Inflammatory macrophage treated with lipopolysaccharide for 1 hour (primary cell): ENCODE measurements at regions not wholly inside any gene's neighbourhood (a gene's known extent, or its start where the extent isn't known, plus 50 kb on each side); places are given as distances from the start of the nearest gene placed in this dataset.
"Not testable (repeated sequence)": the region's sequence is repeated elsewhere in the genome, so short reads cannot be mapped to it uniquely, and the experiment has no call there.

Source experiments
- DNase-seq, 2 donors: peaks; one replicate each; pipeline ENCODE4 v3.0.0-alpha.2; 2020 to 2022

DNA sequence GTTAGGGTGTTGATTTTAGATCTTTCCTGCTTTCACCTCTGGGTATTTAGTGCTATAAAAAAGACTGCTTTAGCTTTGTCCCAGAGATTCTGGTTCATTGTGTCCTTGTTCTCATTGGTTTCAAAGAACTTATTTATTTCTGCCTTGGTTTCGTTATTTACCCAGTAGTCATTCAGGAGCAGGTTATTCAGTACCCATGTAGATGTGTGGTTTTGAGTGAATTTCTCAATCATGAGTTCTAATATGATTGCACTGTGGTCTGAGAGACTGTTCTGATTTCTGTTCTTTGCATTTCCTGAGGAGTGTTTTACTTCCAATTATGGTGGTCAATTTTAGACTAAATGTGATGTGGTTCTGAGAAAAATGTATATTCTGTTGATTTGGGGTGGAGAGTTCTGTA, 167.1 kb upstream of the KYNU start:
- no peak for DNase-seq

DNA sequence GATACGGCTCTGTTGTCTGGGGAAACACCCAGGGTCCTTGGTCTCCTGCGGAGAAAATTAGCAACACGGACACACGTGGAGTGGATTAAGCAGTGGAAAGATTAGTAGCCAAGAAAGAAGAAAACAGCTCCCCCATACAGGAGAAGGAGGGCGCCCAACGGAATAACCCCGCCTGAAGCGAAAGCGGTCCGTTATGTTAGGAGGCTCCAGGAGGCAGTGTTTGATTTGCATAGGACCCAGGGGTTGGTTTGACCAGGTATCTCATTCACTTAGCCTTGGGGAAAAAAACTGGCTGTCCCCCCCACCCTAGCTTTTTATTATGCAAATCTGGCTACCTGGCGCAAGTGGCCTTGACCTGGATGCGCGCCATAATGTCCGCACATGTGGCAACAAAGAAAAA, 170.1 kb upstream of the KYNU start:
- DNase-seq = no peak

DNA sequence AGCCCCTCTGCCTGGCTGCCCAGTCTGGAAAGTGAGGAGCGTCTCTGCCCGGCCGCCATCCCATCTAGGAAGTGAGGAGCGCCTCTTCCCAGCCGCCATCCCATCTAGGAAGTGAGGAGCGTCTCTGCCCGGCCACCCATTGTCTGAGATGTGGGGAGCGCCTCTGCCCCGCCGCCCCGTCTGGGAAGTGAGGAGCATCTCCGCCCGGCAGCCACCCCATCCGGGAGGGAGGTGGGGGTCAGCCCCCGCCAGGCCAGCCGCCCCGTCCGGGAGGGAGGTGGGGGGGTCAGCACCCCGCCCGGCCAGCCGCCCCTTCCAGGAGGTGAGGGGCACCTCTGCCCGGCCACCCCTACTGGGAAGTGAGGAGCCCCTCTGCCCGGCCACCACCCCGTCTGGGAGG, 175.1 kb upstream of the KYNU start:
- not testable (repeated sequence) for DNase-seq

DNA sequence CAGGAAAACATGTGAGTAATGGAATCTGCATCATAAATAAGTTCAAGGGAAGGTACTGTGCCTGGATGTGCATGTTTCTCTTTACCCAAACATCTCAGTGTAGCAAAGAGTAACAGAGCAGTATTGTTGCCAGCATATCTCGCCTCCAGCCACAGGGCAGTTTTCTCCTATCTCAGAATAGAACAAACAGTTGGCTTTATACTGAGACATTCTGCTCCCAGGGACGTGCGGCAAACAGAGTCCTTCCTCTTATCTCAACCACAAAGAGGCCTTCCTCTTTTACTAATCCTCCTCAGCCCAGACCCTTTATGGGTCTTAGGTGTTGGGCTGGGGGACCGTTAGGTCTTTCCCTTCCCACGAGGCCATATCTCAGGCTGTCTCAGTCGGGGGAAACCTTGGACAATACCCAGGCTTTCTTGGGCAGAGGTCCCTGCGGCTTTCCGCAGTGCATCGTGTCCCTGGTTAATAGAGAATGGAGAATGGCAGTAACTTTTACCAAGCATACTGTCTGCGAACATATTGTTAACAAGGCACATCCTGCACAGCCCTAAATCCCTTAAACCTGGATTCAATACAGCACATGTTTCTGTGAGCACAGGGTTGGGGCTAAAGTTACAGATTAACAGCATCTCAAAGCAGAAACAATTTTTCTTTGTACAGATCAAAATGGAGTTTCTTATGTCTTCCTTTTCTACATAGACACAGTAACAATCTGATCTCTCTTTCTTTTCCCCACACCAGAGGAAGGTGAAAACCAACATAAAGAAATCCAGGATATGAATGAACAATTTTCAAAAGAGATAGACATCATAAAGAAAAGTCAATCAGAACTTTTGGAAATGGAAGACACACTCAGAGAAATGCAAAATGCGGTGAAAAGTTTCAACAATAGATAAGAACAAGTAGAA, 181.9 kb upstream of the KYNU start:
- peak in 1 of 2 donors; percentile 16 for DNase-seq

DNA sequence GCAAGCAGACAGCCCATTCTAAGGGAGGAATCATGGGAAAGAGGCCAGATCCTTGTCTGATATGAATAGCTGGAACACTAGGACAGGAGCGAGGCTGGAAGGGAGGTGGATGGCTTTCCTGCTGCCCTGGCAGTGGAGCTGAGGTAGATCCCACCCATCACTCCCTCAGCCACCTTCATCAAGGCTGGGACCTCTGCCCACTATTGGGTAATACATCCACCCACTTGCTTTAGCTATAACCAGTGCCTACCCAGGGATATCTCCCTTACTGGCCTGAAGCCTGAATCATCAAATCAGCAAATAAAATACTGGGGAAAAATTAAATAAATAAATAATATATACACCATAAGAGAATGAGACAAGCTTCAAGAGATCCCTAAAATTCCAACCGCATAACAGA, 183.2 kb upstream of the KYNU start:
- no peak for DNase-seq

DNA sequence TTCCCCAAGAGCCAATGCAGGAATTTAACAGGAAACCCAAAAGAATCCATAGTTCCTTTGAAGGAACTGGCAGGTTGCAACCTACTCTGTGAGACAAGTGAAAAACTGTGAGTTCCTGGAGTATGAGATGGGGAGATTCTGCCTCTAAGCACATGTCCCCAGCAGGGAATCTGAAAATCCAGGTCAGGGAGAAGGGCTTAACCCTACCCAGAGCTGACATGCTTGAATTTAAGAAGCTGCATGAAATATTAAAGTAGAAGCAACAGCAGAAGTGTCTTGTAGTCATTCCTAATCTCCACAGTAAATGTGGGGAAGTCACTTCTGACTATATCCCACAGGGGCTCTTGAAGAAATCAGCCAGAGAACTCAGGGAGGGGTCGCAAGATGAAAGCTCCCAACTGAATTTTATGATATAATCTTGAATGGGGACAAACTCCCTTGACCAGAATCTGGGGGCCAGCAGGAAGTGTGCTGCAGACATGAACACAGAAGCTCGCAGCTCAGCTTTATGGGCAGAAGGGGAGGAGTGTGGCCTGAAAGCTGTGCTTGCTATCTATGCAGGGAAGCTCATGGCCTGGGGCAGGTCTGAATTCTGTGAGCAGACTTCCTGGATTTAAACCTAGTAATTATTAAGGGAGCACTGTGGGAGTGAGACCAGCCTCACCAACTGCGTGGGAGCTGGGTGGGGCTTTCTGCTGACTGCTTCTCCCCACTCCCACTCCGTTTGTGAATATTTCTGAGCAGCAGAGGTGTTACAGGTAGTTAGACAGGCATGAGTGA, 184.1 kb upstream of the KYNU start:
- DNase-seq = peak in 1 of 2 donors; percentile 6

DNA sequence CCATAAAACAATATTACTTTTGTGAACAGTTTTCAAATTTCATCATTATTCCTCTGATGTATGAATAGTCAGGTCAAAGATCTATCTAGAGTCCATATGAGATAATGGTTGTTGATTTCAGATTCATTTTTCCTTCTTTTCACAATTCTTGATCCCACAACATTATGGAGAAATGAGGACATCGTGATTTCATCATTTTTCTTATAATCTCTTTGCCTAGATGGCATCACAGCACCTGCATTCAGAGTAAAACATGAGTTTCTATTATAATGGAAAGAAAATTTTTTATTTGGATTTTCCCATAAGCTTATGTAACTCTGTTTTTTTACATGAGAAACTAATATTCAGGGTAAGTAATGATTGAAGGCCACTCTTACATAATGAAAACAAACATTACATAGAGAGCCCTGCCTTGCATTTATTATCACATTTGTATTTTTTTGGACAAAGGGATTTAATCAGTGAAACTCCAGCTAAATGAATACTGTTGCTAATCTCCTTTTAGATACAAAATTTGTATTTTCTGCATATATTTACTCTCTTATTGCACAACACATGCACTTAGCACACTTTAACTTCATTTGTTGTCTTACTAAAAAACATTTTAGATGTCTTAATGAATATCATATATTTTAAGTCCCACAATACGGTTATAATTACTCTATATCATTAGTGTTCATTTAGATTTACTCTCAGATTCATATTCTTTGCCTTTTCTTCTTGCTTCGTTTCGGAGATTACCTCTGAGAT, 188.4 kb upstream of the KYNU start:
- peak; percentile 81 to 84 for DNase-seq

DNA sequence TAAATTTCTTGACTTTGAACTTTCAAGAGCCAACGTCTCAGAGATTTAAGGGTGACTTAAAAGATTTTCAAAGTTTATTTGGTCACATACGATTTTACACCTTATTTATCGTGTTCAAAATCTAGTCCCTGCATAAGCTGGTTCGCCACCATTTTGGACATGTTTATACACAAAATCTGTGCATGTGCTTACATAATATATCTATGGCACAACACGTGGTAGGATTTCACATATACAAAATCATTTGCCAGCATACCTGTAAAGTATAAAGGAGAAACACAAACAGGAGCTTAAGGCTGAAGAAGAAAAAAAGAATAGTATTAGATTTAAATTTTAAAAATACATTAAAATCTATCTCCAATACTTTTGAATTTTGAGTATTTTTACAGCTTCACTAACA, 190.0 kb upstream of the KYNU start:
- DNase-seq = no peak

DNA sequence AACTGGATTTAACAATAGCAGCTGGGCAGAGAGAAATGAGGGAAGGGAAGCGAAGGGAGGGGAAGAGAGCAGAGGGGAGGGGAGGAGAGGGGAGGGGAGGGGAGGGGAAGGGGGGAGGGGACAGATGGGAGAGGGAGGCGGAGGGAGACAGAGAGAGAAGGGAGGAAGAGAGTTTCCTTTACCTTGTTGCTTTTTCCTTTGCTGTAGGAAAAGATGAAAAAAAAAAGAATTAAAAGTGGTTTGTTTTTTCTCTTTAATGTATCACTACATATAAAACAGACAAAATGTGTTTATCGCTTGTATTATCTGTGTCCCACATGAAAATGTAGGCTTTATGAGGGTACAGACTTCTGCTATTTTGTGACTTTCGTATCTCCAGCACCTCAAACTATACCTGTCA, 190.4 kb upstream of the KYNU start:
- no peak for DNase-seq

DNA sequence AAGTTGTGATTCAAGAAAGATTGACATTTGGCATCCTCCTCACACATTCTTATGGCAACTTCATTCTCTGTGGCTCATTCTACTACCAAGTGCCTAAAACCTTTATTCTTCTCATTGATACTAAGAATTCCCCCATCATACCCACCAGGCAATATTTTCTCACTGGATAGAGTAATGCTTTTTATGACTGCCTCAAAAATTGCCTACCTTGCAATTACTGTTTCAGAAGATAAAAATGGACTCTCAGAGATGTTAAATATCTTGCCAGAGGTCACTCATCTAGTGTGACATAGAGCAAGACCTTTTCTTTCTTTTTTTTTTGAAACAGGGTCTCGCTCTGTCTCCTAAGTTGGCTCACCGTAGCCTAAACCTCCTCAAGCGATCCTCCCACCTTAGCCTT, 192.8 kb upstream of the KYNU start:
- DNase-seq = no peak

DNA sequence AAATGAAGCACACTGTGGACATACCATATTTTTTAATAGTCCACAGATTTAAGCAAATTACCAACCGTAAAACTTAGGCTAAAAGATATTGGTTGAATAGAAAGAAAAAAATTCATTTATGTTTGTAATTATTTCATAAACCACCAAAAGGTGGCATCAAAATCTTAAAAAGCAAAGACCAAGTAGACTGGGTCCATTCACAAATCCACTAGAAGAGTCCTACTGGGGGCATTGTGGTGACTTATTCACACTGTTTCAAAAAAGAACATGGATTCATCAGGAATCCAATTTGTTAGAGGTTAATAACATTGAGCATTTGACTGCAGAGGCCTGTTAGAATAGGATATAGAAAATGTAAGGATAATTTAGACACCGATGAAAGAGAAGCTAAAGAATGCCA, 194.9 kb upstream of the KYNU start:
- DNase-seq = peak; percentile 41 to 61

DNA sequence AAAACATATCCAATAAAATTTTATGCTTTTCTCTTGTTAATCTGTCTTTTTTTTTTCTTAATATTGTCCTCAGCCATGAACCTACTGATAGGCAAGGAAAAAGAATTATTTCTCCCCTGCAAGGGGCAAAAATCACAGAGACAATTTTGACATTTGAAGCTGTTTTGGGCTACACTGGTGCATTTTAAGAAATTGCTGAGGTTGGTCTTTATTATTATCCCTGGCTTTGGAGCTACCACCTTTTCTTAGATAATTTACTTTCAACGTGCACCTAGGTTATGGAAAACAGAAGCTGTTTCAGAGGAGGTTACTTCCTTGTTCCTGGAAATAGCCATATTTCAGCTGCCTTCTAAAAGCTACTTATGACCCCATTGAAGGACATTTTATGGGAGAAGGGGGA, 195.5 kb upstream of the KYNU start:
- no peak for DNase-seq

DNA sequence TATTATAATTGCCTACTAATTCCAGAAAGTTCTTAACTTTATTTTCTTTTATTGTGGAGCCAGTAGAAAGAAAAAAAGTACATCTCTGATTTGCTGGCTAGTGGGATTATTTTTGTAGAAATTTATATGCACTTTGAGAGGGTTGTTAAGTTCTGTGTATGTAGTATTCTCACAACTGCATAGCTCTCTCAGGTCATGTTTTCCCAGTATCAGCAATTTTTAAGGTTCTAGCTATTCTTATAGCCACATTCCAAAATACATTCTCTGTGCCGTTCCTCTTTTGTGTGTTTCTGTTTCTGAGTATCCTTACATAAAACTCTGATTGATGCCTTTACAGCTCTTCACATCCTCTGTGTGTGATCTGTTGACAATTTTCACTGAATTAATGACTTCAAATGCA, 199.3 kb upstream of the KYNU start:
- no peak for DNase-seq

DNA sequence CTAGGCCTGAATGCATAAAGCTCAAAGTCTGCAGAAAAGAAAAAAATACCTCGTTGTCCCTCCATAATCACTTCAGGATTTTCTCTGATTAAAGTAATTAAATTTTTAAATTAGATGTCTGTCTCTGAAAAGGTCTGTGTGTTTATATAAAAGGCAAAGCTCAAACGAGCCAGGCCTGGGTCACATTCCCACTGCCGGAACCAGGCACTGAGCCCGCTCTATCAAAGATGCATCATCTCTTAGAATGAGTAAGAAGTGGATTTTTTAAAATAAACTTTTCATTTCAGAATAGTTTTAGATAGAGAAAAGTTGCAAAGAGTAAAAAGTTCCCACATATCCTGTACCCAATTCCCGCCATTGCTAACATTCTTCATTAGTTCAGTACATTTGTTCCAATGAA, 202.1 kb upstream of the KYNU start:
- DNase-seq = no peak

DNA sequence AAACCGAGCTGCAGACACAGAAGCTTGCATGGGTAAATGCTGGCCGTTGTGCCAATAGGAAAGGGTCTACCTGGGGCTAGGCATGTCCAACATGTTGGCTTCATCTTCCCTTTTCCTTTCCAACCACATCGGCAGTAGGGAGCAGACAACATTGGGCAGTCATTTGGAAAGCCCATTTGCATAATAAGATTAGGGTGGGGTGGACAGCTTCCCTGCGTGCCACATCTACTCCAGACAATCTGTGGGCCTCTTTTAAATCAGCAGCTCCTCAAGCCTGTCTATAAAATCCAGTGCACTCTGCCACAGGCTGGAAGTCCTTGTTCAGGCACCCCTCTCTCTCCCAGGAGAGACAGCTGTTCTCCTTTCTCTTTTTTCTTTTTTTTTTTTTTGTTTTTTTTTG, 203.6 kb upstream of the KYNU start:
- DNase-seq = no peak

DNA sequence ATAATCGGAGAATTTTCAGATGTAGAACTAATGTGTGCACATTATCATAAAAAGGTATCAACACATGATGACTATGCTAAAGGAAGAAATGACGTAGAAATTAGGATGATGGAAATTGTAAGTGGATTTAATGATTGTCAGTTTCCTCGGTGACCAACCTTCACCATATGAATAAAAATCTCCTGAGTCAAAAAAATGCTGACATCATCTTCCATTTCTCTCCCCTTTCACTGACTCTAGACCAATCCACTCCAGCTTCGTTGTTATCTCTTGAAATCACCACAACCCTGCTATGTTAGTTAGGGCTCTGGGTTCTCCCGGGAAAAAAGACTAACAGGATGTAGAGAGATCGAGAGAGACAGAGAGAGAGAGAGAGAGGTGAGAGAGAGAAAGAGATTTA, 204.8 kb upstream of the KYNU start:
- DNase-seq = no peak

DNA sequence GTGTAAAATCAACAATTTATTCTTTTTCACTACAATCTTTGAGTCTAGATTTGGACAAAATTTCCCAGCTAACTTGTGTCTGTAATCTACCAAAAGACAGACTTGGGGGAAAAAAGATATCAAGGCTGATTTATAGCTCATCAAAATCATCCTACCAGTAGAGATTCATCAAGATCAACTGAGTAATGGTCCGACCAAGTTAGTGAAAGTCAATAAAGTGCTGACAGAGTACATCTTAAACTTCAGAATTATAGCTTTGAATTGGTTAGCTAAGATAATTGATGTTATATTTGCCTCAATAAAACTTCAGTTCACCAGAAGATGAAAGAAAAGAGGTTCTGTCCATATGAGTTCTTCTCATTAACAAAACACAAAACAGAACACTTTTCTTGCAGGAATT, 207.1 kb upstream of the KYNU start:
- DNase-seq = no peak

DNA sequence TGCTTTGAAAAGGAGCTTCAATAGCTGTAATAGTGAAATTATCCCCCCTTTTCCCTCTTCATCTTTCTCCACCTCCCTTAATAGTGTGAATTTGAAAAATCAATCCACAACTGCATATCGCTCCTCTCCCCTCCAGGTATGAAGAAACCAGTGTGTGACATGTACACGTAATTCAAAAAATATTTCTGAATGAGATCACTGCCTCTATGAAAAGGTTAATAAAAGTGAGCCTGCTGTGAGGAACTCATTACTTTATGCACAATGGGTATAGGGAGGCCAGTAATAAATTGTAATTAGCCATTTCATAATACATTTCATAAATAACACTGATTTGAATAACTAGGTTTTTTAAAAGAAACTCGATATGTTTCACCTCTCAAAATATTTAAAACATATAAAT, 209.0 kb upstream of the KYNU start:
- no peak for DNase-seq

DNA sequence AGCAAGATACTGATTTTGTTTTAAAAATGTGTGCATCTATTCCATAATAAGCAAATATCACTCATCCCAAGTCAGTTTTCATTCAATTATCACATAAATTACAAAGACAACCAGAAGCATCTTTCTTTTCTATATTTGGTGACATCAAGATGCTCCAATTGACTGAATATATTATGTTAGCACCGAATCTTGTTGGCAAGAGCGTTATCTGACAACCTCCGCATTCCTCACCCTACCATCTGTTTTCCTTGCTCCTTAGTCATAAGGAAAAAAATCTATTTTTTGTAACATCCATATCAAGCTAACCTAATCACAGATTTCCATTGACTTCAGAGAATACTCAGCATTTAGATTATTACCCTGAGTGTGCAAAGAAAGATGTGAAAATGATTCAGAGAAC, 212.2 kb upstream of the KYNU start:
- no peak for DNase-seq

DNA sequence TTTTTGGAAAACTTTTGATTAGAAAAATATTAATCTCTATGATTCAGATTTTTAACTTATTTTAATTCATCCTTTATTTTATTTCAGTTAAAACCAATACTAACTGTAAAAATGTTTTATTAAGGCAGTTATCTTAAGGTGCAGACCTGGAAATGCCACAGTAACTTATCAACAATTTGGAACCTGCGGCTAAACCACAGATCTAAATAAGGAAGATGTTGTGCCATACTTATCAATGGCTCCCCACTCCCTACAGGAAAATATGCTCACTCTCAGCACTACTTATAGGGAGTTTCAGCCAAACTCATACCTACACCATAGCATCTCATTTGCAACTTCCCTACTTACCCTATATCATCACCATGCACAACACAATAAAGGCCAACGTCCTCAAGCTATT, 226.9 kb upstream of the KYNU start:
- no peak for DNase-seq

DNA sequence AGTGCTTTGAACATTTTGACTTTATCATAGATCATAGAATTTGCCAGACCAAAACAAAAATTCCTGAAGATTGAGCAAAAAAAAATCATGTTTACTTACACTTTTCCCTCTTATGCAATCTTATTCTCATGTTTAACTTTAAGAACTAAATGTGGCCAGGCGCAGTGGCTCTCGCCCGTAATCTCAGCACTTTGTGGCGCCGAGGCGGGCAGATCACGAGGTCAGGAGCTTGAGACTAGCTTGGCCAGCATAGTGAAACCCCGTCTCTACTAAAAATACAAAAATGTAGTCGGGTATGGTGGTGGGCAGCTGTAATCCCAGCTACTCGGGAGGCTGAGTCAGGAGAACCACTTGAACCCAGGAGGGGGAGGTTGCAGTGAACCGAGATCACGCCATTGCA, 227.9 kb upstream of the KYNU start:
- no peak for DNase-seq

DNA sequence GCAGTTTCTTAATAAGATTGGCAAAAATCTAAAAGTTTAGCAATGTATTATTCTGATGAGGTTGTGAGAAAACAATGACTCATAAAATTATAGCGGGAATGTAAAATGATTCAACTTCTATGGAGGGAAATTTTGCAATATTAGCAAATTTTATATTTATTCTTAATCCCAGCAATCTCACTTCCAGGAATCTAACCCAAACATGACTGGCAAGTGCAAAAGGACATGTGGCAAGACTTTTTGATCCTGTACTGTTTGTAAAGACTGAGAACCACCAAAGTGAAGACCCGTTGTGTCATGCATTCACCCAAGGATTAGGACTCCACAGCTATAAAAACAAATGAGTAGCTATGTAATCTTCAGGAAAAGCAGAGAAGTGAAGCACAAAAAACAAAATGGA, 234.8 kb upstream of the KYNU start:
- DNase-seq = peak in 1 of 2 donors; percentile 7

DNA sequence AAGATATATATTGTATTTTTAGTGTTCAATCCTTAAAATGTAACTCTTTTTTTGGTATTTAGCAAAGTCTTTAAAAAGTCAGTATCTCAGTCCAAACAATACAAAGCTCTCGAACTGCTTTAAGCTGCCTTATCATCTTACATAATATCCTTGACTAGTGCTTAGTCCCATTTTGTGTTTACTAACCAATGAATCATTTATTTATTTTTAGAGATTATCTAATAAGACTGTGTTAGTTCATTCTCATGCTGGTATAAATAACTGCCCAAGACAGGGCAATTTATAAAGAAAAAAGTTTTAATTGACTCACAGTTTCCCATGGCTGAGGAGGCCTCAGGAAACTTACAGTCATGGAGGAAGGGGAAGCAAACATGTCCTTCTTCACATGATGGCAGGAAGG, 248.3 kb upstream of the KYNU start:
- no peak for DNase-seq

DNA sequence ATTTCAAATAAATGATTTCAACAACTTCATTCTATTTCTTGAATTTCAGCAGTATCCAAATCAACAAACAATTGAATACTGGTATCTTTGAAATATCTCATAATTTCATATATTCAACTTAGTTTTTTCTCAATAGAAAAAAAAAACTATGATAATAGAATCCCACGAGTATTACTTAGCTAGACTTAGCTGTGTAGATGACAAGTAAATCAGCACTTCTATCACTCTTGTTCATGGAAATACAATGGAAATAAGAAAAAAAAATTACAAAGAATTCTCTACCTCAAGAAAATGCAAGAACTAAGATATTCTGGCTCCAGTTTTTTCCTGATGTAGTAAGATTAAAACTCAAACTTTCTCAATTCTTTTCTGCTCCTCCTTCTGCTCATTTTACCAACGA, 256.2 kb upstream of the KYNU start:
- DNase-seq = no peak
